ENCODE measurements at regions not wholly inside any gene's neighbourhood (a gene's known extent, or its start where the extent isn't known, plus 50 kb on each side); places are given as distances from the start of the nearest gene placed in this dataset.

- TF ChIP-seq CTCF (CRISPR knock-in tag; IDR thresholded peaks at IDR 0.05) (no peak), SOX13 (IDR thresholded peaks at IDR 0.05) (no peak), SOX13 (CRISPR knock-in tag; conservative IDR thresholded peaks at IDR 0.05 in 1 of 2, IDR thresholded peaks at IDR 0.05 in 1 of 2) (no peak), MAZ (IDR thresholded peaks at IDR 0.05; ENCODE audit: borderline replicate concordance, low read depth, low read length) (no peak), MAZ (CRISPR knock-in tag; IDR thresholded peaks at IDR 0.05; ENCODE audit: low read depth) (no peak), EP300 (IDR thresholded peaks at IDR 0.05; ENCODE audit: low read depth in 2 of 2, low read length in 2 of 2) (no peak), EP300 (CRISPR knock-in tag; IDR thresholded peaks at IDR 0.05; ENCODE audit: borderline replicate concordance) (no peak), TCF7L2 (IDR thresholded peaks at IDR 0.05; ENCODE audit: low read depth, low read length) (no peak), ZNF609 (CRISPR knock-in tag; IDR thresholded peaks at IDR 0.05; ENCODE audit: borderline replicate concordance) (no peak), ZNF75D (CRISPR knock-in tag; IDR thresholded peaks at IDR 0.05; ENCODE audit: borderline replicate concordance) (no peak), YEATS4 (CRISPR knock-in tag; IDR thresholded peaks at IDR 0.05; ENCODE audit: borderline replicate concordance) (no peak), ZNF446 (CRISPR knock-in tag; IDR thresholded peaks at IDR 0.05) (no peak), ATF4 (CRISPR knock-in tag; IDR thresholded peaks at IDR 0.05) (no peak), MAX (IDR thresholded peaks at IDR 0.05) (no peak)
Observed at GRCh38 chr7:81206217-81206616, 287.4 kb upstream of the SEMA3C start.

All from HepG2 (cell line).